K562 (cell line): ENCODE measurements at regions not wholly inside any gene's neighbourhood (a gene's known extent, or its start where the extent isn't known, plus 50 kb on each side); places are given as distances from the start of the nearest gene placed in this dataset.

Experiments
- ARID1B ChIP-seq: fragments of 450-650 bp; IDR thresholded peaks from 2 replicates; pipeline ENCODE4 v1.6.1; 2016; ENCODE audit warnings: antibody characterized with exemption, mild to moderate bottlenecking, inconsistent platforms
- BRD9 ChIP-seq: fragments of 450-650 bp; IDR thresholded peaks from 2 replicates; pipeline ENCODE4 v1.6.1; 2018; ENCODE audit warnings: low read depth; ENCODE audit not compliant: partially characterized antibody
- CBFA2T3 ChIP-seq: fragments of 450-650 bp; IDR thresholded peaks from 2 replicates; pipeline ENCODE4 v1.6.1; 2017
- CREM ChIP-seq: IDR thresholded peaks from 2 replicates; pipeline ENCODE4 v1.6.1; 2014; ENCODE audit warnings: antibody characterized with exemption, low read depth
- DNMT1 ChIP-seq: fragments of 450-650 bp; IDR thresholded peaks from 2 replicates; pipeline ENCODE4 v1.6.1; 2016; ENCODE audit warnings: antibody characterized with exemption, mild to moderate bottlenecking
- SIN3A ChIP-seq, 2 experiments: fragments of 150-350 bp in 1 of 2; IDR thresholded peaks; 2 replicates each; pipeline ENCODE4 v1.6.1; 2011 to 2016; ENCODE audit warnings: borderline replicate concordance in 2 of 2, low read depth in 2 of 2, low read length in 2 of 2, mild to moderate bottlenecking in 2 of 2, moderate library complexity in 2 of 2; ENCODE audit not compliant: control insufficient read depth in 1 of 2
- SUPT5H ChIP-seq: fragments of 450-650 bp; IDR thresholded peaks from 2 replicates; pipeline ENCODE4 v1.6.1; 2016
- U2AF2 ChIP-seq: fragments of 200-400 bp; formaldehyde crosslinking; optimal IDR thresholded peaks from 2 replicates; pipeline ENCODE3; 2017; ENCODE audit warnings: low read depth, mild to moderate bottlenecking, low read length
- TF ChIP-seq, protein P1 (sequence below): fragments of 250-450 bp; sonication (Bioruptor Pico); IDR thresholded peaks from 2 replicates; pipeline ENCODE4 v1.4.0; 2020; ENCODE audit warnings: mild to moderate bottlenecking, moderate library complexity
- TF ChIP-seq, protein P2 (sequence below), 2 experiments: fragments of 450-650 bp in 1 of 2; sonication (generic) in 1 of 2; formaldehyde crosslinking in 1 of 2; IDR thresholded peaks in 1 of 2; conservative IDR thresholded peaks in 1 of 2; 2 replicates each; pipeline versions ENCODE4 v1.6.1 to v1.8.1; 2016 to 2023; ENCODE audit warnings: mild to moderate bottlenecking in 2 of 2, moderate library complexity in 2 of 2, inconsistent platforms in 1 of 2, missing genetic modification reagents in 1 of 2
- TF ChIP-seq, protein P3 (sequence below): fragments of 250-450 bp; sonication (Bioruptor Pico); IDR thresholded peaks from 2 replicates; pipeline ENCODE4 v1.4.0; 2020; ENCODE audit warnings: borderline replicate concordance
- TF ChIP-seq, protein P4 (sequence below), 2 experiments: IDR thresholded peaks in 1 of 2; conservative IDR thresholded peaks in 1 of 2; 2 replicates each; pipeline ENCODE4 v1.6.1; 2016; ENCODE audit warnings: low read depth in 2 of 2, mild to moderate bottlenecking in 1 of 2, missing compliant biosample characterization in 1 of 2, missing genetic modification characterization in 1 of 2, moderate library complexity in 1 of 2

DNA sequence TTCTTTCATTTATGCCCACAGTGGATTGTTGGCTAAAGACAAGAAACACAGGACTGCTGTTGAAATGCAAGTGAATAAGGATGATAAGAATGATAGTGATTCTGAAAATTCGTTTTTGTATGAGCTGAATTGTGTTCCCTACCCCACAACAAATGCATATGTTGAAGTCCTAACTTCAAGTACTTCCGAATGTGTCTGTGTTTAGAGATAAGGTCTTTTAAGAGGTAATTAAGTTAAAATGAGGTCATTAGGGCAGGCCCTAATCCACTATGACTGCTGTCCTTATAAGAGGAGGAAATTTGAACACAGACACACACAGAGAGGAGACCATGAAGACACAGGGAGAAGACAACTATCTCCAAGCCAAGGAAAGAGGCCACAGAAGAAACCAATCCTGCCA, 126.6 kb upstream of the ACSL4 start (continued):
- TF ChIP-seq, protein P1, sequence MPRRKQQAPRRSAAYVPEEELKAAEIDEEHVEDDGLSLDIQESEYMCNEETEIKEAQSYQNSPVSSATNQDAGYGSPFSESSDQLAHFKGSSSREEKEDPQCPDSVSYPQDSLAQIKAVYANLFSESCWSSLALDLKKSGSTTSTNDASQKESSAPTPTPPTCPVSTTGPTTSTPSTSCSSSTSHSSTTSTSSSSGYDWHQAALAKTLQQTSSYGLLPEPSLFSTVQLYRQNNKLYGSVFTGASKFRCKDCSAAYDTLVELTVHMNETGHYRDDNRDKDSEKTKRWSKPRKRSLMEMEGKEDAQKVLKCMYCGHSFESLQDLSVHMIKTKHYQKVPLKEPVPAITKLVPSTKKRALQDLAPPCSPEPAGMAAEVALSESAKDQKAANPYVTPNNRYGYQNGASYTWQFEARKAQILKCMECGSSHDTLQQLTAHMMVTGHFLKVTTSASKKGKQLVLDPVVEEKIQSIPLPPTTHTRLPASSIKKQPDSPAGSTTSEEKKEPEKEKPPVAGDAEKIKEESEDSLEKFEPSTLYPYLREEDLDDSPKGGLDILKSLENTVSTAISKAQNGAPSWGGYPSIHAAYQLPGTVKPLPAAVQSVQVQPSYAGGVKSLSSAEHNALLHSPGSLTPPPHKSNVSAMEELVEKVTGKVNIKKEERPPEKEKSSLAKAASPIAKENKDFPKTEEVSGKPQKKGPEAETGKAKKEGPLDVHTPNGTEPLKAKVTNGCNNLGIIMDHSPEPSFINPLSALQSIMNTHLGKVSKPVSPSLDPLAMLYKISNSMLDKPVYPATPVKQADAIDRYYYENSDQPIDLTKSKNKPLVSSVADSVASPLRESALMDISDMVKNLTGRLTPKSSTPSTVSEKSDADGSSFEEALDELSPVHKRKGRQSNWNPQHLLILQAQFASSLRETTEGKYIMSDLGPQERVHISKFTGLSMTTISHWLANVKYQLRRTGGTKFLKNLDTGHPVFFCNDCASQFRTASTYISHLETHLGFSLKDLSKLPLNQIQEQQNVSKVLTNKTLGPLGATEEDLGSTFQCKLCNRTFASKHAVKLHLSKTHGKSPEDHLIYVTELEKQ (CRISPR knock-in tag), result no peak
- no peak for TF ChIP-seq BRD9
- peak; percentile 85 for TF ChIP-seq CBFA2T3
- TF ChIP-seq, protein P2, sequence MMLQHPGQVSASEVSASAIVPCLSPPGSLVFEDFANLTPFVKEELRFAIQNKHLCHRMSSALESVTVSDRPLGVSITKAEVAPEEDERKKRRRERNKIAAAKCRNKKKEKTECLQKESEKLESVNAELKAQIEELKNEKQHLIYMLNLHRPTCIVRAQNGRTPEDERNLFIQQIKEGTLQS (IDR thresholded peaks at IDR 0.05), result peak; percentile 45; the same call in 1 of the 2 replicates
- TF ChIP-seq, protein P2 (CRISPR knock-in tag; conservative IDR thresholded peaks at IDR 0.05), result no peak
- TF ChIP-seq ARID1B, result peak; percentile 79
- TF ChIP-seq, protein P3, sequence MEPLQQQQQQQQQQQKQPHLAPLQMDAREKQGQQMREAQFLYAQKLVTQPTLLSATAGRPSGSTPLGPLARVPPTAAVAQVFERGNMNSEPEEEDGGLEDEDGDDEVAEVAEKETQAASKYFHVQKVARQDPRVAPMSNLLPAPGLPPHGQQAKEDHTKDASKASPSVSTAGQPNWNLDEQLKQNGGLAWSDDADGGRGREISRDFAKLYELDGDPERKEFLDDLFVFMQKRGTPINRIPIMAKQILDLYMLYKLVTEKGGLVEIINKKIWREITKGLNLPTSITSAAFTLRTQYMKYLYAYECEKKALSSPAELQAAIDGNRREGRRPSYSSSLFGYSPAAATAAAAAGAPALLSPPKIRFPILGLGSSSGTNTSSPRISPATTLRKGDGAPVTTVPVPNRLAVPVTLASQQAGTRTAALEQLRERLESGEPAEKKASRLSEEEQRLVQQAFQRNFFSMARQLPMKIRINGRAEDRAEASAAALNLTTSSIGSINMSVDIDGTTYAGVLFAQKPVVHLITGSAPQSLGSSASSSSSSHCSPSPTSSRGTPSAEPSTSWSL (CRISPR knock-in tag), result no peak
- TF ChIP-seq U2AF2, result no peak
- no peak for TF ChIP-seq SIN3A (IDR thresholded peaks at IDR 0.05; ENCODE audit: borderline replicate concordance in 2 of 2, control insufficient read depth in 1 of 2, low read depth in 2 of 2, low read length in 2 of 2)
- TF ChIP-seq CREM, result peak; percentile 22; the same call in 1 of the 2 replicates
- no peak for TF ChIP-seq SUPT5H
- no peak for TF ChIP-seq DNMT1
- TF ChIP-seq, protein P4, sequence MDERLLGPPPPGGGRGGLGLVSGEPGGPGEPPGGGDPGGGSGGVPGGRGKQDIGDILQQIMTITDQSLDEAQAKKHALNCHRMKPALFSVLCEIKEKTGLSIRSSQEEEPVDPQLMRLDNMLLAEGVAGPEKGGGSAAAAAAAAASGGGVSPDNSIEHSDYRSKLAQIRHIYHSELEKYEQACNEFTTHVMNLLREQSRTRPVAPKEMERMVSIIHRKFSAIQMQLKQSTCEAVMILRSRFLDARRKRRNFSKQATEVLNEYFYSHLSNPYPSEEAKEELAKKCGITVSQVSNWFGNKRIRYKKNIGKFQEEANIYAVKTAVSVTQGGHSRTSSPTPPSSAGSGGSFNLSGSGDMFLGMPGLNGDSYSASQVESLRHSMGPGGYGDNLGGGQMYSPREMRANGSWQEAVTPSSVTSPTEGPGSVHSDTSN (CRISPR knock-in tag; IDR thresholded peaks at IDR 0.05; ENCODE audit: low read depth), result no peak
- TF ChIP-seq, protein P4 (tag; conservative IDR thresholded peaks at IDR 0.05; ENCODE audit: low read depth), result no peak
- TF ChIP-seq, all 486 proteins: peak for 37
